GM12878 (cell line): ENCODE measurements at regions not wholly inside any gene's neighbourhood (a gene's known extent, or its start where the extent isn't known, plus 50 kb on each side); places are given as distances from the start of the nearest gene placed in this dataset.

Experiments
- ATF7 ChIP-seq: fragments of 450-650 bp; IDR thresholded peaks from 2 replicates; pipeline ENCODE4 v1.6.1; 2016; ENCODE audit warnings: low read depth, mild to moderate bottlenecking
- FOS ChIP-seq: IDR thresholded peaks from 3 replicates; pipeline ENCODE4 v1.6.1; 2011; ENCODE audit warnings: borderline replicate concordance; ENCODE audit not compliant: insufficient read length; ENCODE audit errors: extremely low read depth
- JUND ChIP-seq: IDR thresholded peaks from 2 replicates; pipeline ENCODE4 v1.6.1; 2012; ENCODE audit warnings: low read depth, mild to moderate bottlenecking, low read length, improper control_type of control experiment, moderate library complexity
- SMAD1 ChIP-seq: fragments of 450-650 bp; IDR thresholded peaks from 2 replicates; pipeline ENCODE4 v1.6.1; 2018; ENCODE audit warnings: mild to moderate bottlenecking, low read depth; ENCODE audit not compliant: partially characterized antibody
- SMC3 ChIP-seq: IDR thresholded peaks from 2 replicates; pipeline ENCODE4 v1.6.1; 2011; ENCODE audit warnings: low read length, improper control_type of control experiment, borderline replicate concordance
- SREBF2 ChIP-seq: IDR thresholded peaks from 2 replicates; pipeline ENCODE4 v1.6.1; 2012; ENCODE audit warnings: mild to moderate bottlenecking, low read length
- TF ChIP-seq, protein P1 (sequence below), 3 experiments: IDR thresholded peaks in 2 of 3; conservative IDR thresholded peaks in 1 of 3; 2 replicates each; pipeline ENCODE4 v1.5.1; 2011; ENCODE audit warnings: low read depth in 3 of 3, low read length in 3 of 3, mild to moderate bottlenecking in 3 of 3, control low read depth in 2 of 3, moderate library complexity in 2 of 3, inconsistent platforms in 1 of 3, mixed read lengths in 1 of 3; ENCODE audit not compliant: control insufficient read depth in 2 of 3, insufficient read depth in 1 of 3; ENCODE audit errors: extremely low read depth in 1 of 3
- TF ChIP-seq, protein P2 (sequence below): IDR thresholded peaks from 2 replicates; pipeline ENCODE4 v1.6.1; 2011; ENCODE audit warnings: low read depth, mild to moderate bottlenecking, low read length, moderate library complexity, borderline replicate concordance; ENCODE audit errors: extremely low read depth

DNA sequence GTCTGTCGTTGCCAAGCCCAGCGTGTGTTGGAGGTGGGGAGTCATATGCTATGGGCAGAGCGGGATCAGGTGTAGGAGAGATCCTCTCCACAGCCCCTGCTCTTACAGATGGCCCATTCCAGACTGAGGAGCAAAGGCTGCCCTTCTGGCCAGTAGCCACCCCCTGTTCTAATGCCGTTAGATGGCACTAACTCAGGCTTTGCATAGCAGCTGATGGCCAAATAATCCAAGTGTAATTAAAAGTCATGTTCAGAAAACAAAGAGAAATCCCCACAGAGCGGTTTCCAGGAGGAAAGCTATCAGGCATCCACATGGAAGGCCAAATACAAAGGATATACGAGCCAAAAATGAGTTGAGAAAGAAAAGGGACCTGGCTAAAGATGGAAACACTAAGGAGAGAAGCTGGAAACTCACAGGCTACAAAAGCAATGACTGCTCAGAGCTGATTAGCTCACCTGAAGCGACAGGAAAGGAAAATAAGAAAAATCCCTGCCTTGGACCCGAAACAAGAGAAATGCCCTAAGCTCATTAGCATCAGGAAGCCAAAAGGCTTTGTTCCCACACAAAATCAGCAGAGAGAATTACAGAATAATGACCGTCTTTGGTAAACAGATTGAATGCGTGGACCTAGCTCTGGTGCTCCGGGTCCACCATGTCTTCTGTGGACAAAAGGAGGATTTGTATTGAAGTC lies 1002.4 kb upstream of the KLHL29 start:
- no peak for TF ChIP-seq SMC3
- TF ChIP-seq FOS = no peak
- TF ChIP-seq ATF7 = no peak
- TF ChIP-seq, protein P1, sequence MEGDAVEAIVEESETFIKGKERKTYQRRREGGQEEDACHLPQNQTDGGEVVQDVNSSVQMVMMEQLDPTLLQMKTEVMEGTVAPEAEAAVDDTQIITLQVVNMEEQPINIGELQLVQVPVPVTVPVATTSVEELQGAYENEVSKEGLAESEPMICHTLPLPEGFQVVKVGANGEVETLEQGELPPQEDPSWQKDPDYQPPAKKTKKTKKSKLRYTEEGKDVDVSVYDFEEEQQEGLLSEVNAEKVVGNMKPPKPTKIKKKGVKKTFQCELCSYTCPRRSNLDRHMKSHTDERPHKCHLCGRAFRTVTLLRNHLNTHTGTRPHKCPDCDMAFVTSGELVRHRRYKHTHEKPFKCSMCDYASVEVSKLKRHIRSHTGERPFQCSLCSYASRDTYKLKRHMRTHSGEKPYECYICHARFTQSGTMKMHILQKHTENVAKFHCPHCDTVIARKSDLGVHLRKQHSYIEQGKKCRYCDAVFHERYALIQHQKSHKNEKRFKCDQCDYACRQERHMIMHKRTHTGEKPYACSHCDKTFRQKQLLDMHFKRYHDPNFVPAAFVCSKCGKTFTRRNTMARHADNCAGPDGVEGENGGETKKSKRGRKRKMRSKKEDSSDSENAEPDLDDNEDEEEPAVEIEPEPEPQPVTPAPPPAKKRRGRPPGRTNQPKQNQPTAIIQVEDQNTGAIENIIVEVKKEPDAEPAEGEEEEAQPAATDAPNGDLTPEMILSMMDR (IDR thresholded peaks at IDR 0.05 in 2 of 3, conservative IDR thresholded peaks at IDR 0.05 in 1 of 3; ENCODE audit: control insufficient read depth in 2 of 3, extremely low read depth in 1 of 3, insufficient read depth in 1 of 3, low read depth in 3 of 3, low read length in 3 of 3) = no peak
- TF ChIP-seq SMAD1 = no peak
- no peak for TF ChIP-seq JUND
- TF ChIP-seq, protein P2, sequence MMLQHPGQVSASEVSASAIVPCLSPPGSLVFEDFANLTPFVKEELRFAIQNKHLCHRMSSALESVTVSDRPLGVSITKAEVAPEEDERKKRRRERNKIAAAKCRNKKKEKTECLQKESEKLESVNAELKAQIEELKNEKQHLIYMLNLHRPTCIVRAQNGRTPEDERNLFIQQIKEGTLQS = no peak
- no peak for TF ChIP-seq SREBF2
